HEK293 (cell line): ENCODE measurements at regions not wholly inside any gene's neighbourhood (a gene's known extent, or its start where the extent isn't known, plus 50 kb on each side); places are given as distances from the start of the nearest gene placed in this dataset.

Experiments used
- CTCF ChIA-PET: fragments of 350-600 bp; formaldehyde crosslinking; extraction: SDS; loops from one replicate; lab custom pipeline; 2021; ENCODE audit warnings: antibody characterized with exemption; lab: Yijun Ruan, JAX
- POLR2A ChIA-PET: fragments of 300-600 bp; formaldehyde crosslinking; extraction: SDS; loops from one replicate; lab custom pipeline; 2020; ENCODE audit warnings: antibody characterized with exemption, inconsistent platforms; lab: Yijun Ruan, JAX
- H3K27ac ChIP-seq: fragments of 200-500 bp; sonication (Bioruptor generic); 2 replicates; pipeline ENCODE4 v1.5.1; 2014; ENCODE audit warnings: low read depth, low read length, control low read depth, inconsistent platforms; ENCODE audit errors: extremely low read depth
- H3K36me3 ChIP-seq, 2 experiments: fragments of 200-500 bp in 1 of 2; sonication (Bioruptor generic) in 1 of 2; 1 replicate in 1 of 2; 2 replicates in 1 of 2; pipeline ENCODE4 v1.5.1; 2014 to 2017; ENCODE audit warnings: inconsistent platforms in 2 of 2, low read length in 2 of 2; ENCODE audit not compliant: control insufficient read depth in 2 of 2, insufficient read depth in 1 of 2
- H3K4me1 ChIP-seq: fragments of 200-500 bp; sonication (Bioruptor generic); 2 replicates; pipeline ENCODE4 v1.5.1; 2014; ENCODE audit warnings: mild to moderate bottlenecking, low read length, inconsistent platforms; ENCODE audit not compliant: control insufficient read depth, insufficient read depth
- H3K4me3 ChIP-seq: 2 replicates; pipeline ENCODE4 v1.5.1; 2011; ENCODE audit warnings: low read depth, mild to moderate bottlenecking, control low read depth, low read length, moderate library complexity
- H3K9me3 ChIP-seq: fragments of 200-500 bp; sonication (Bioruptor generic); 2 replicates; pipeline ENCODE4 v1.5.1; 2014; ENCODE audit warnings: low read depth, low read length, inconsistent platforms; ENCODE audit not compliant: control insufficient read depth, insufficient read depth
- BCL11B ChIP-seq: fragments of 450-650 bp; formaldehyde crosslinking; IDR thresholded peaks from 2 replicates; pipeline ENCODE4 v1.5.1; 2016; ENCODE audit warnings: low read depth, missing biosample characterization, missing genetic modification characterization
- GLIS1 ChIP-seq: fragments of 450-650 bp; formaldehyde crosslinking; IDR thresholded peaks from 2 replicates; pipeline ENCODE4 v1.5.1; 2016; ENCODE audit warnings: missing biosample characterization, missing genetic modification characterization
- KLF16 ChIP-seq: fragments of 450-650 bp; formaldehyde crosslinking; IDR thresholded peaks from 2 replicates; pipeline ENCODE4 v1.5.1; 2017; ENCODE audit warnings: missing biosample characterization, missing genetic modification characterization
- RBAK ChIP-seq: fragments of 450-650 bp; formaldehyde crosslinking; IDR thresholded peaks from 2 replicates; pipeline ENCODE4 v1.5.1; 2016; ENCODE audit warnings: missing biosample characterization, missing genetic modification characterization
- ZBTB7A ChIP-seq: fragments of 450-650 bp; formaldehyde crosslinking; IDR thresholded peaks from 2 replicates; pipeline ENCODE4 v1.5.1; 2016; ENCODE audit warnings: low read depth, missing biosample characterization, missing genetic modification characterization
- ZNF133 ChIP-seq: fragments of 450-650 bp; formaldehyde crosslinking; IDR thresholded peaks from 2 replicates; pipeline ENCODE4 v1.5.1; 2016; ENCODE audit warnings: missing biosample characterization, missing genetic modification characterization
- ZNF155 ChIP-seq: fragments of 450-650 bp; formaldehyde crosslinking; IDR thresholded peaks from 2 replicates; pipeline ENCODE4 v1.5.1; 2016; ENCODE audit warnings: missing biosample characterization, missing genetic modification characterization
- ZNF248 ChIP-seq: fragments of 450-650 bp; formaldehyde crosslinking; IDR thresholded peaks from 2 replicates; pipeline ENCODE4 v1.5.1; 2017; ENCODE audit warnings: missing biosample characterization, missing genetic modification characterization
- ZNF394 ChIP-seq: fragments of 450-650 bp; formaldehyde crosslinking; IDR thresholded peaks from 2 replicates; pipeline ENCODE4 v1.5.1; 2016; ENCODE audit warnings: missing biosample characterization, missing genetic modification characterization, mild to moderate bottlenecking, moderate library complexity, borderline replicate concordance
- ZNF433 ChIP-seq: fragments of 450-650 bp; formaldehyde crosslinking; IDR thresholded peaks from 2 replicates; pipeline ENCODE4 v1.5.1; 2016; ENCODE audit warnings: missing biosample characterization, missing genetic modification characterization, low read depth
- ZNF514 ChIP-seq: fragments of 450-650 bp; formaldehyde crosslinking; IDR thresholded peaks from 2 replicates; pipeline ENCODE4 v1.5.1; 2016; ENCODE audit warnings: missing biosample characterization, missing genetic modification characterization
- ZNF521 ChIP-seq: fragments of 450-650 bp; formaldehyde crosslinking; IDR thresholded peaks from 2 replicates; pipeline ENCODE4 v1.5.1; 2017; ENCODE audit warnings: missing biosample characterization, mild to moderate bottlenecking, missing genetic modification characterization
- ZNF544 ChIP-seq: fragments of 450-650 bp; formaldehyde crosslinking; IDR thresholded peaks from 2 replicates; pipeline ENCODE4 v1.5.0; 2017; ENCODE audit warnings: missing biosample characterization, missing genetic modification characterization
- ZNF560 ChIP-seq: fragments of 450-650 bp; formaldehyde crosslinking; IDR thresholded peaks from 2 replicates; pipeline ENCODE4 v1.5.1; 2017; ENCODE audit warnings: missing biosample characterization, missing genetic modification characterization, borderline replicate concordance
- ZNF561 ChIP-seq: fragments of 450-650 bp; IDR thresholded peaks from 2 replicates; pipeline ENCODE4 v1.5.1; 2018; ENCODE audit warnings: missing biosample characterization, missing genetic modification characterization, borderline replicate concordance
- ZNF600 ChIP-seq: fragments of 450-650 bp; formaldehyde crosslinking; IDR thresholded peaks from 2 replicates; pipeline ENCODE4 v1.5.1; 2016; ENCODE audit warnings: missing biosample characterization, missing genetic modification characterization
- ZNF610 ChIP-seq: fragments of 450-650 bp; formaldehyde crosslinking; IDR thresholded peaks from 2 replicates; pipeline ENCODE4 v1.5.1; 2016; ENCODE audit warnings: missing biosample characterization, missing genetic modification characterization, borderline replicate concordance
- ZNF701 ChIP-seq: fragments of 450-650 bp; formaldehyde crosslinking; IDR thresholded peaks from 2 replicates; pipeline ENCODE4 v1.5.1; 2016; ENCODE audit warnings: missing biosample characterization, missing genetic modification characterization
- ZNF747 ChIP-seq: fragments of 450-650 bp; formaldehyde crosslinking; IDR thresholded peaks from 2 replicates; pipeline ENCODE4 v1.5.1; 2016; ENCODE audit warnings: missing biosample characterization, missing genetic modification characterization
- TF ChIP-seq, protein P1 (sequence below): fragments of 450-650 bp; formaldehyde crosslinking; IDR thresholded peaks from 2 replicates; pipeline ENCODE4 v1.5.1; 2017; ENCODE audit warnings: missing biosample characterization, missing genetic modification characterization
- TF ChIP-seq, protein P2 (sequence below): fragments of 450-650 bp; formaldehyde crosslinking; IDR thresholded peaks from 2 replicates; pipeline ENCODE4 v1.5.1; 2016; ENCODE audit warnings: missing biosample characterization, missing genetic modification characterization
- TF ChIP-seq, protein P3 (sequence below): fragments of 450-650 bp; formaldehyde crosslinking; IDR thresholded peaks from 2 replicates; pipeline ENCODE4 v1.5.1; 2016; ENCODE audit warnings: missing biosample characterization, missing genetic modification characterization
- TF ChIP-seq, protein P4 (sequence below): fragments of 450-650 bp; formaldehyde crosslinking; conservative IDR thresholded peaks from 2 replicates; pipeline ENCODE4 v1.5.1; 2016; ENCODE audit warnings: low read depth, missing biosample characterization, missing genetic modification characterization

DNA sequence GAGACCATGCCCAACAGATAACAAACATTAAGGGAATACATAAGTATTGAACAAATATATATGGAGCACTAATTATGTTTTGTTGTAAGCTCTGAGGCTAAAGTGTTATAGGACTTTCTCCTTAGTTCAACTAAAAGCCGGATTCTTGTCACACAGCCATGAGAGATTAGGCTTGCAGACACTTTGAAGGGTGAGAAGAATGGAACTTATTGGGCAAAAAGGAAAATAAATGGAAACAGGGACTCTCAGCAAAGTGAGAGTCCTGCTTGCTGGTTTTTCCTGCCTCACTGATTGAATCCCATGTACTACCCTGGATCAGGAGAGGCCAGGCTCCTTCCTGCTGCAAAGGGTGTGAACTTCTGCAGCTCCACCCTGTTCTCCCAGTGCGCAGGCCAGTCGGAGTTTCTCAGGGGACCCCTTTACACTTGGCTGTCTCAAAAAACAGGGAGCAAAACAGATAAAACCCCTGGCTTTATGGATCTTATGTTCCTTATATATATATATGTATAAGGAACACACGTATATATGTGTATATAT is 77.1 kb upstream of the FUT8 start:
- no peak overlapping the region for H3K27ac ChIP-seq
- no peak overlapping the region for H3K4me3 ChIP-seq
- no peaks in the 10 kb centered on the region for H3K36me3 ChIP-seq
- POLR2A ChIA-PET, result no interaction called here
- no peaks in the 10 kb centered on the region for H3K9me3 ChIP-seq
- H3K4me1 ChIP-seq, result peaks cover 2% of the 10 kb centered on the region; the same call in 1 of the 2 replicates
- TF ChIP-seq ZNF747 (tag by site-specific recombination), result no peak
- TF ChIP-seq, protein P1, sequence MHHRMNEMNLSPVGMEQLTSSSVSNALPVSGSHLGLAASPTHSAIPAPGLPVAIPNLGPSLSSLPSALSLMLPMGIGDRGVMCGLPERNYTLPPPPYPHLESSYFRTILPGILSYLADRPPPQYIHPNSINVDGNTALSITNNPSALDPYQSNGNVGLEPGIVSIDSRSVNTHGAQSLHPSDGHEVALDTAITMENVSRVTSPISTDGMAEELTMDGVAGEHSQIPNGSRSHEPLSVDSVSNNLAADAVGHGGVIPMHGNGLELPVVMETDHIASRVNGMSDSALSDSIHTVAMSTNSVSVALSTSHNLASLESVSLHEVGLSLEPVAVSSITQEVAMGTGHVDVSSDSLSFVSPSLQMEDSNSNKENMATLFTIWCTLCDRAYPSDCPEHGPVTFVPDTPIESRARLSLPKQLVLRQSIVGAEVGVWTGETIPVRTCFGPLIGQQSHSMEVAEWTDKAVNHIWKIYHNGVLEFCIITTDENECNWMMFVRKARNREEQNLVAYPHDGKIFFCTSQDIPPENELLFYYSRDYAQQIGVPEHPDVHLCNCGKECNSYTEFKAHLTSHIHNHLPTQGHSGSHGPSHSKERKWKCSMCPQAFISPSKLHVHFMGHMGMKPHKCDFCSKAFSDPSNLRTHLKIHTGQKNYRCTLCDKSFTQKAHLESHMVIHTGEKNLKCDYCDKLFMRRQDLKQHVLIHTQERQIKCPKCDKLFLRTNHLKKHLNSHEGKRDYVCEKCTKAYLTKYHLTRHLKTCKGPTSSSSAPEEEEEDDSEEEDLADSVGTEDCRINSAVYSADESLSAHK, result no peak
- TF ChIP-seq, protein P2, sequence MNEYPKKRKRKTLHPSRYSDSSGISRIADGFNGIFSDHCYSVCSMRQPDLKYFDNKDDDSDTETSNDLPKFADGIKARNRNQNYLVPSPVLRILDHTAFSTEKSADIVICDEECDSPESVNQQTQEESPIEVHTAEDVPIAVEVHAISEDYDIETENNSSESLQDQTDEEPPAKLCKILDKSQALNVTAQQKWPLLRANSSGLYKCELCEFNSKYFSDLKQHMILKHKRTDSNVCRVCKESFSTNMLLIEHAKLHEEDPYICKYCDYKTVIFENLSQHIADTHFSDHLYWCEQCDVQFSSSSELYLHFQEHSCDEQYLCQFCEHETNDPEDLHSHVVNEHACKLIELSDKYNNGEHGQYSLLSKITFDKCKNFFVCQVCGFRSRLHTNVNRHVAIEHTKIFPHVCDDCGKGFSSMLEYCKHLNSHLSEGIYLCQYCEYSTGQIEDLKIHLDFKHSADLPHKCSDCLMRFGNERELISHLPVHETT (tag by site-specific recombination), result no peak
- TF ChIP-seq, protein P3, sequence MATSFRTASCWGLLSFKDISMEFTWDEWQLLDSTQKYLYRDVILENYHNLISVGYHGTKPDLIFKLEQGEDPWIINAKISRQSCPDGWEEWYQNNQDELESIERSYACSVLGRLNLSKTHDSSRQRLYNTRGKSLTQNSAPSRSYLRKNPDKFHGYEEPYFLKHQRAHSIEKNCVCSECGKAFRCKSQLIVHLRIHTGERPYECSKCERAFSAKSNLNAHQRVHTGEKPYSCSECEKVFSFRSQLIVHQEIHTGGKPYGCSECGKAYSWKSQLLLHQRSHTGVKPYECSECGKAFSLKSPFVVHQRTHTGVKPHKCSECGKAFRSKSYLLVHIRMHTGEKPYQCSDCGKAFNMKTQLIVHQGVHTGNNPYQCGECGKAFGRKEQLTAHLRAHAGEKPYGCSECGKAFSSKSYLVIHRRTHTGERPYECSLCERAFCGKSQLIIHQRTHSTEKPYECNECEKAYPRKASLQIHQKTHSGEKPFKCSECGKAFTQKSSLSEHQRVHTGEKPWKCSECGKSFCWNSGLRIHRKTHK (tag by site-specific recombination), result no peak
- TF ChIP-seq, protein P4, sequence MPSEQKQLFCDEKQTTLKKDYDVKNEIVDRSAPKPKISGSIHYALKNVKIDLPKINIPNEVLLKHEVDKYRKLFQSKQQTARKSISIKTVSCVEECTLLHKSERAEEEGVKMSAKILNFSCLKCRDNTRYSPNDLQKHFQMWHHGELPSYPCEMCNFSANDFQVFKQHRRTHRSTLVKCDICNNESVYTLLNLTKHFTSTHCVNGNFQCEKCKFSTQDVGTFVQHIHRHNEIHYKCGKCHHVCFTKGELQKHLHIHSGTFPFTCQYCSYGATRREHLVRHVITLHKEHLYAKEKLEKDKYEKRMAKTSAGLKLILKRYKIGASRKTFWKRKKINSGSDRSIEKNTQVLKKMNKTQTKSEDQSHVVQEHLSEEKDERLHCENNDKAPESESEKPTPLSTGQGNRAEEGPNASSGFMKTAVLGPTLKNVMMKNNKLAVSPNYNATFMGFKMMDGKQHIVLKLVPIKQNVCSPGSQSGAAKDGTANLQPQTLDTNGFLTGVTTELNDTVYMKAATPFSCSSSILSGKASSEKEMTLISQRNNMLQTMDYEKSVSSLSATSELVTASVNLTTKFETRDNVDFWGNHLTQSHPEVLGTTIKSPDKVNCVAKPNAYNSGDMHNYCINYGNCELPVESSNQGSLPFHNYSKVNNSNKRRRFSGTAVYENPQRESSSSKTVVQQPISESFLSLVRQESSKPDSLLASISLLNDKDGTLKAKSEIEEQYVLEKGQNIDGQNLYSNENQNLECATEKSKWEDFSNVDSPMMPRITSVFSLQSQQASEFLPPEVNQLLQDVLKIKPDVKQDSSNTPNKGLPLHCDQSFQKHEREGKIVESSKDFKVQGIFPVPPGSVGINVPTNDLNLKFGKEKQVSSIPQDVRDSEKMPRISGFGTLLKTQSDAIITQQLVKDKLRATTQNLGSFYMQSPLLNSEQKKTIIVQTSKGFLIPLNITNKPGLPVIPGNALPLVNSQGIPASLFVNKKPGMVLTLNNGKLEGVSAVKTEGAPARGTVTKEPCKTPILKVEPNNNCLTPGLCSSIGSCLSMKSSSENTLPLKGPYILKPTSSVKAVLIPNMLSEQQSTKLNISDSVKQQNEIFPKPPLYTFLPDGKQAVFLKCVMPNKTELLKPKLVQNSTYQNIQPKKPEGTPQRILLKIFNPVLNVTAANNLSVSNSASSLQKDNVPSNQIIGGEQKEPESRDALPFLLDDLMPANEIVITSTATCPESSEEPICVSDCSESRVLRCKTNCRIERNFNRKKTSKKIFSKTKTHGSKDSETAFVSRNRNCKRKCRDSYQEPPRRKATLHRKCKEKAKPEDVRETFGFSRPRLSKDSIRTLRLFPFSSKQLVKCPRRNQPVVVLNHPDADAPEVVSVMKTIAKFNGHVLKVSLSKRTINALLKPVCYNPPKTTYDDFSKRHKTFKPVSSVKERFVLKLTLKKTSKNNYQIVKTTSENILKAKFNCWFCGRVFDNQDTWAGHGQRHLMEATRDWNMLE (tag by site-specific recombination), result no peak
- no peak for TF ChIP-seq ZNF600 (tag by site-specific recombination)
- TF ChIP-seq ZNF514 (tag by site-specific recombination), result no peak
- no peak for TF ChIP-seq ZNF433 (tag by site-specific recombination)
- TF ChIP-seq ZNF155 (tag by site-specific recombination), result no peak
- TF ChIP-seq GLIS1 (tag by site-specific recombination), result no peak
- no peak for TF ChIP-seq BCL11B (tag by site-specific recombination)
- no peak for TF ChIP-seq ZNF133
- no peak for TF ChIP-seq ZNF610 (tag by site-specific recombination)
- CTCF ChIA-PET, result interaction anchor here (0.6 kb wide), 1 partner anchor 84 kb away, joined by 4 read pairs; no protein-coding TSS in a partner anchor

DNA sequence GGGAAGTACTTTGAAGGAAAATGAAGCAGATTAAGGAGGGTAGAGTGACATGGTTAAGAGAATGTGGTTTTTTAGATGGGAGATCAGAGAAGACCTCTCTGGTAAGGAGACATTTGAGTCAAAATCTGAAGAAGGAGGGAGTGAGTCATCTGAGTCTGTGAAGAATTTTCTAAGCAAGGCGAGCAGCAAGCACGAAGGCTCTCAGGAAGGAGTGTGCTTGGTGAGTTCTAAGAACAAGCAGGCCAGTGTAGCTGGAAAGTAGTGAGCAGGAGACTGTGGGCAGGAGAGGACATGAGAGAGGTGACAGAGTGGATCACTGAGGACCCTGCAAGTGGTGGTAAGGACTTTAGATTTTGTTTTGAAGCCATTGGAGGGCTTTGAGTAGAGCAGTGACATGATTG is 76.3 kb upstream of the FUT8 start:
- no peaks in the 10 kb centered on the region for H3K9me3 ChIP-seq
- no peaks in the 10 kb centered on the region for H3K36me3 ChIP-seq
- no peak overlapping the region for H3K4me3 ChIP-seq
- peaks cover 2% of the 10 kb centered on the region; the same call in 1 of the 2 replicates for H3K4me1 ChIP-seq
- POLR2A ChIA-PET, result no interaction called here
- CTCF ChIA-PET, result no interaction called here
- no peak overlapping the region for H3K27ac ChIP-seq
- no peak for TF ChIP-seq KLF16 (tag by site-specific recombination)
- no peak for TF ChIP-seq ZNF248 (tag by site-specific recombination)
- no peak for TF ChIP-seq ZNF561 (tag by site-specific recombination)
- no peak for TF ChIP-seq ZNF521 (tag by site-specific recombination)
- TF ChIP-seq RBAK, result no peak
- TF ChIP-seq ZNF560 (tag by site-specific recombination), result no peak
- no peak for TF ChIP-seq GLIS1 (tag by site-specific recombination)
- TF ChIP-seq ZBTB7A (tag by site-specific recombination), result no peak
- TF ChIP-seq ZNF701 (tag by site-specific recombination), result no peak
- TF ChIP-seq, protein P3 (tag by site-specific recombination), result no peak
- no peak for TF ChIP-seq ZNF394 (tag by site-specific recombination)
- no peak for TF ChIP-seq ZNF544
